ENCODE measurements at regions not wholly inside any gene's neighbourhood (a gene's known extent, or its start where the extent isn't known, plus 50 kb on each side); places are given as distances from the start of the nearest gene placed in this dataset.
"Not testable (repeated sequence)": the region's sequence is repeated elsewhere in the genome, so short reads cannot be mapped to it uniquely, and the experiment has no call there.

GRCh38 chr4:18422685-18423084, 401.1 kb upstream of the LCORL start:
- no peak for DNase-seq (ENCODE audit: low read depth)

GRCh38 chr4:18421519-18421918, 400.0 kb upstream of the LCORL start:
- no peak for DNase-seq (ENCODE audit: low read depth)

- DNase-seq (ENCODE audit: low read depth) = no peak
These were observed 398.2 kb upstream of the LCORL start for GRCh38 chr4:18419780-18420179.

GRCh38 chr4:18418195-18418898, 396.8 kb upstream of the LCORL start:
- not testable (repeated sequence) for DNase-seq (ENCODE audit: low read depth)

- DNase-seq (ENCODE audit: low read depth) = not testable (repeated sequence)
These were observed 396.1 kb upstream of the LCORL start for GRCh38 chr4:18417651-18418050.

- DNase-seq (ENCODE audit: low read depth) = no peak
These were observed 384.7 kb upstream of the LCORL start for GRCh38 chr4:18406264-18406663.

GRCh38 chr4:18405054-18405453, 383.5 kb upstream of the LCORL start:
- no peak for DNase-seq (ENCODE audit: low read depth)

- no peak for DNase-seq (ENCODE audit: low read depth)
These were observed 383.1 kb upstream of the LCORL start for GRCh38 chr4:18404642-18405041.

GRCh38 chr4:18403327-18403726, 381.8 kb upstream of the LCORL start:
- DNase-seq (ENCODE audit: low read depth) = no peak

GRCh38 chr4:18401868-18402267, 380.3 kb upstream of the LCORL start:
- DNase-seq (ENCODE audit: low read depth) = no peak

- DNase-seq (ENCODE audit: low read depth) = no peak
These were observed 379.9 kb upstream of the LCORL start for GRCh38 chr4:18401425-18401824.

- no peak for DNase-seq (ENCODE audit: low read depth)
These were observed 377.1 kb upstream of the LCORL start for GRCh38 chr4:18398661-18399060.

GRCh38 chr4:18397681-18398390, 376.3 kb upstream of the LCORL start:
- DNase-seq (ENCODE audit: low read depth) = no peak

GRCh38 chr4:18394656-18395055, 373.1 kb upstream of the LCORL start:
- no peak for DNase-seq (ENCODE audit: low read depth)

- DNase-seq (ENCODE audit: low read depth) = no peak
These were observed 369.8 kb upstream of the LCORL start for GRCh38 chr4:18391354-18391728.

- no peak for DNase-seq (ENCODE audit: low read depth)
These were observed 369.2 kb upstream of the LCORL start for GRCh38 chr4:18390655-18391353.

GRCh38 chr4:18389115-18389514, 367.6 kb upstream of the LCORL start:
- DNase-seq (ENCODE audit: low read depth) = no peak

- no peak for DNase-seq (ENCODE audit: low read depth)
These were observed 366.5 kb upstream of the LCORL start for GRCh38 chr4:18388039-18388438.

- DNase-seq (ENCODE audit: low read depth) = no peak
These were observed 359.6 kb upstream of the LCORL start for GRCh38 chr4:18381186-18381585.

GRCh38 chr4:18369561-18369960, 348.0 kb upstream of the LCORL start:
- no peak for DNase-seq (ENCODE audit: low read depth)

- DNase-seq (ENCODE audit: low read depth) = no peak
These were observed 345.3 kb upstream of the LCORL start for GRCh38 chr4:18366892-18367291.

GRCh38 chr4:18366136-18366535, 344.6 kb upstream of the LCORL start:
- DNase-seq (ENCODE audit: low read depth) = no peak

All from myocyte (in vitro differentiated cells).